LNCaP clone FGC (cell line): ENCODE measurements at regions not wholly inside any gene's neighbourhood (a gene's known extent, or its start where the extent isn't known, plus 50 kb on each side); places are given as distances from the start of the nearest gene placed in this dataset.
"Not testable (repeated sequence)": the region's sequence is repeated elsewhere in the genome, so short reads cannot be mapped to it uniquely, and the experiment has no call there.

Source experiments
- DNase-seq: peaks from one replicate; pipeline ENCODE4 v3.0.0-alpha.2; 2011; ENCODE audit warnings: low read depth
- H3K4me3 ChIP-seq: 2 replicates; pipeline ENCODE4 v1.5.1; 2011; ENCODE audit warnings: mild to moderate bottlenecking, low read depth, low read length, control low read depth
- CTCF ChIP-seq: IDR thresholded peaks from 2 replicates; pipeline ENCODE4 v1.5.1; 2012; ENCODE audit warnings: mild to moderate bottlenecking; ENCODE audit not compliant: control insufficient read depth, insufficient read depth; ENCODE audit errors: extremely low read depth

GRCh38 chrX:92270936-92271855, 492.0 kb downstream of the PCDH11X start:
- no peak for DNase-seq
- TF ChIP-seq CTCF, result no peak
- no peak overlapping the region for H3K4me3 ChIP-seq

GRCh38 chrX:92278556-92278955, 499.4 kb downstream of the PCDH11X start:
- DNase-seq, result not testable (repeated sequence)

GRCh38 chrX:92280347-92280746, 501.2 kb downstream of the PCDH11X start:
- not testable (repeated sequence) for DNase-seq, H3K4me3 ChIP-seq

More at GRCh38 chrX:92278556-92278955, 499.4 kb downstream of the PCDH11X start:
- not testable (repeated sequence) for H3K4me3 ChIP-seq

DNA sequence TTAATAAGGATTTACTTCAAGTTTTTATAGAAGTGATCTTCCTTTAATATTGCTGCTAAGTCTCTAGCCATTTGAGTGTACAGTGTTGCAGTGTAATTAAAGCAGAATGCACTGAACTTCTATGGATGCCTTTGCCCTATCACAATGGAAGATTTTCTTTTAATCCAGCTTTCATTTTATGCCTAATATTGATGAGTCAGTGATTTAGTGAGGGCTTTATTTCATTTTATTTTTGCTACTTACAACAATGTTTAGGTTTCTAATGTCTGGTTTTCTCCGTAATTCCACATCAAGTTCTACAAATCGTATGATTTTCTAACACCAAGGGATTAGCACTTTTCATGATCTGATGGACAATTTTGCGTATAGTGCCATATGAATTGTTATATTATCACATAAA, 504.1 kb downstream of the PCDH11X start:
- TF ChIP-seq CTCF, result no peak
- no peak overlapping the region for H3K4me3 ChIP-seq
- DNase-seq, result no peak

DNA sequence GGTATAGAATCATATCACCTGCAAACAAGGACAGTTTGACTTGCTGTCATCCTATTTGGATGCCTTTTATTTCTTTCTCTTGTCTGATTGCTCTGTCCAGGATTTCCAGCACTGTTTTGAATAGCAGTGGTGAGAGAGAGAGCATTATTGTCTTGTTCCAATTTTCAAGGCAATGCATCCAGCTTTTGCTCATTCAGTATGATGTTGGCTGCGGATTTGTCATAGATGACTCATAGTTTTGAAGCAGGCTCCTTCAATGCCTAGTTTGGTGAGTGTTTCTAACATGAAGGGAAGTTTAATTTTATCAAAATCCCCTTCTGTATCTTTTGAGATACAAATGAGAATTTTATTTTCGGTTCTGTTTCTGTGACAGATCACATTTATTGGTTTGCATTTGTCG, 518.9 kb downstream of the PCDH11X start:
- H3K4me3 ChIP-seq, DNase-seq: not testable (repeated sequence)

DNA sequence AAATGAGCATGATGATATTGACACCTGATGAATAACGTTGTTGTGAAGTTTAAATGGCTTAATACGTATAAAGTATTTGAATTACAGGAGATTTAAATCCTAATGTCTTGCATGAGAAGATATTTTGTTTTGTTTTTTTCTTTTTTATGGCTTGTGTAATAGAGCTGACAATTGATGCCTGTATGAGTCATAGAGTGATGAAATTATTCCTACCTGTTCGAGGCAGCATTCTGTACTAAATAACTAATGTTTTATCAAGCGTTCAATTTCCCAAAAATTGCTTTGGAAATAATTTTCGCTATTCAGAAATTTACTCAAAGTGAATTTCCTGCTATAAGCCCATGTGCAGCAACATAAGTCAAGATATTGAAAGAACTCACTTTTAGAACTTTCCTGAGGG, 554.0 kb downstream of the PCDH11X start:
- not testable (repeated sequence) for H3K4me3 ChIP-seq, DNase-seq

DNA sequence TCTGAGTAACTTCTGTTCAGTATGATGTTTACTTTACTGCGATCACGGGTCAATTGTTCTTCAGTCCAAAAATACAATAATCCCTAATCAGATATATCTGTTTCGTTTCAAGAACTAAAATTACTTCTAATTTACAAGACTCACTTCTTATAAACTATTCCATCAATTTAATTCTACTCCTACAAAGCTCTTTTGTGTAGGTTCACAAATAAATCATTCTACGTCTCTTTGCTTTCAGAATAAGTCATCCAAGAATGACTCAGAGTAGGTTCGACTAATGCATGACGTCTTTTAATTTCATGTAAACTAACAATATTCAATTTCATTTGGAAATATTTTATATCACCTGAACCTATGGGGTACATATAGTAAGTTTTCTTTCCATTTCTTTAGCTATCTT, 571.9 kb downstream of the PCDH11X start:
- not testable (repeated sequence) for DNase-seq

DNA sequence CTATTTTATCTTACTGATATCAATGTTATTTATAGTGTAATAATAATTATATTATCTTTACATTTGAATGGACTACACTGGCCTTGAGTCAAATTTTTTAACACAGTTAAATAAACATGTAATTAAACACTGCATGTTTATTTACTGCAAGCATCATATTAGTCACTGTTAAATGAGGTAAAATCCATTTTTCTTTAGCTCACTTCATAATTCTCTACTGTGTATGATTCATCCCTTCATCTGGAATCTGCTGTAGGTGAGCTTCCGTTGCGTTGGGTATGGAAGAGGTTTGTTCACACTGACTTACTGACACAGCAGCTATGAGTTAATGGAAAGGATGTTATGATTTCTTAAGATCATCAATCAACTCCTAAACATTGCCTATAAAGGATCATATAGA, 572.3 kb downstream of the PCDH11X start:
- no peak overlapping the region for H3K4me3 ChIP-seq
- TF ChIP-seq CTCF, result no peak
- DNase-seq, result no peak

More for the DNA sequence above, 571.9 kb downstream of the PCDH11X start:
- H3K4me3 ChIP-seq, result not testable (repeated sequence)
